Keratinocyte (primary cell): ENCODE measurements at regions not wholly inside any gene's neighbourhood (a gene's known extent, or its start where the extent isn't known, plus 50 kb on each side); places are given as distances from the start of the nearest gene placed in this dataset.

Experiments used
- DNase-seq: peaks from one replicate; pipeline ENCODE4 v3.0.0-alpha.2; 2011; ENCODE audit warnings: low read depth, missing footprints, low spot score
- FAIRE-seq: peaks from 2 replicates; lab custom pipeline; 2011; peaks lifted over from hg19 to GRCh38; lab: Jason Lieb, UNC
- H2AFZ ChIP-seq: 2 replicates; pipeline ENCODE4 v1.6.0; 2012; ENCODE audit warnings: low read length, control low read depth, inconsistent platforms; ENCODE audit not compliant: control insufficient read depth
- H3K27ac ChIP-seq: 2 replicates; pipeline ENCODE4 v1.5.1; 2011; ENCODE audit warnings: low read length; ENCODE audit not compliant: control insufficient read depth, insufficient read depth
- H3K27me3 ChIP-seq: 3 replicates; pipeline ENCODE4 v1.6.0; 2011; ENCODE audit warnings: low read length; ENCODE audit not compliant: control insufficient read depth, insufficient read depth; ENCODE audit errors: extremely low read depth
- H3K36me3 ChIP-seq, 2 experiments: 2 replicates in 1 of 2; 3 replicates in 1 of 2; pipeline ENCODE4 v1.5.1; 2011; ENCODE audit warnings: low read length in 2 of 2, mild to moderate bottlenecking in 1 of 2; ENCODE audit not compliant: control insufficient read depth in 2 of 2, insufficient read depth in 2 of 2; ENCODE audit errors: extremely low read depth in 1 of 2
- H3K4me1 ChIP-seq: 3 replicates; pipeline ENCODE4 v1.5.1; 2011; ENCODE audit warnings: low read length; ENCODE audit not compliant: control insufficient read depth, insufficient read depth; ENCODE audit errors: extremely low read depth
- H3K4me2 ChIP-seq: 3 replicates; pipeline ENCODE4 v1.6.0; 2011; ENCODE audit warnings: low read depth, low read length; ENCODE audit not compliant: control insufficient read depth, insufficient read depth; ENCODE audit errors: extremely low read depth
- H3K4me3 ChIP-seq, 3 experiments: fragments of 200-600 bp in 1 of 3; sonication (generic) in 1 of 3; 2 replicates in 2 of 3; 3 replicates in 1 of 3; pipeline ENCODE4 v1.5.1; 2011 to 2016; ENCODE audit warnings: low read length in 3 of 3, mild to moderate bottlenecking in 3 of 3, control low read depth in 2 of 3, inconsistent platforms in 1 of 3, low read depth in 1 of 3, mixed read lengths in 1 of 3, mixed run types in 1 of 3, moderate library complexity in 1 of 3; ENCODE audit not compliant: control insufficient read depth in 2 of 3, insufficient read depth in 2 of 3; ENCODE audit errors: extremely low read depth in 1 of 3
- H3K79me2 ChIP-seq: 2 replicates; pipeline ENCODE4 v1.6.0; 2012; ENCODE audit warnings: low read length; ENCODE audit not compliant: control insufficient read depth, insufficient read depth
- H3K9ac ChIP-seq: 3 replicates; pipeline ENCODE4 v1.6.0; 2011; ENCODE audit warnings: low read length; ENCODE audit not compliant: control insufficient read depth, insufficient read depth; ENCODE audit errors: extremely low read depth
- H3K9me1 ChIP-seq: 3 replicates; pipeline ENCODE4 v1.6.0; 2011; ENCODE audit warnings: low read length; ENCODE audit not compliant: control insufficient read depth, insufficient read depth; ENCODE audit errors: extremely low read depth
- H3K9me3 ChIP-seq: 2 replicates; pipeline ENCODE4 v1.5.1; 2012; ENCODE audit warnings: low read depth, low read length; ENCODE audit not compliant: control insufficient read depth
- H4K20me1 ChIP-seq: 3 replicates; pipeline ENCODE4 v1.6.0; 2011; ENCODE audit warnings: low read length; ENCODE audit not compliant: control insufficient read depth, insufficient read depth; ENCODE audit errors: extremely low read depth
- CTCF ChIP-seq, 3 experiments: IDR thresholded peaks in 1 of 3; conservative IDR thresholded peaks in 1 of 3; optimal IDR thresholded peaks in 1 of 3; 2 replicates in 2 of 3; 3 replicates in 1 of 3; pipeline versions ENCODE3 to v1.5.1; 2011; ENCODE audit warnings: low read length in 3 of 3, mild to moderate bottlenecking in 3 of 3, moderate library complexity in 2 of 3, control low read depth in 1 of 3, inconsistent platforms in 1 of 3; ENCODE audit not compliant: insufficient read depth in 2 of 3; ENCODE audit errors: extremely low read depth in 1 of 3
- EZH2 ChIP-seq: IDR thresholded peaks from one replicate; pipeline ENCODE4 v1.6.1; 2012; ENCODE audit warnings: inconsistent platforms, mild to moderate bottlenecking, low read length, moderate library complexity
- dilution Hi-C: fragments of 300-500 bp; cut with MboI; formaldehyde crosslinking; loops from one replicate; pipeline ENCODE4 v1.7.0; 2020; ENCODE audit warnings: low sequenced_read_pairs; ENCODE audit not compliant: extremely low pct_ligation_motif_present

- Histone ChIP-seq H3K79me2 (no peaks in the 10 kb centered on the region), H3K36me3 (no peaks in the 10 kb centered on the region), H2AFZ (no peak overlapping the region), H3K9me1 (no peaks in the 10 kb centered on the region), H4K20me1 (no peaks in the 10 kb centered on the region), H3K27ac (no peak overlapping the region), H3K9me3 (no peaks in the 10 kb centered on the region), H3K4me2 (no peak overlapping the region), H3K4me3 (no peak overlapping the region), H3K4me1 (peaks cover 12% of the 10 kb centered on the region), H3K9ac (no peak overlapping the region), H3K27me3 (no peaks in the 10 kb centered on the region)
- FAIRE-seq = no peak
- dilution Hi-C loops = no loop called here
- TF ChIP-seq EZH2 (no peak), CTCF (optimal IDR thresholded peaks at IDR 0.05 in 1 of 3, IDR thresholded peaks at IDR 0.05 in 1 of 3, conservative IDR thresholded peaks at IDR 0.05 in 1 of 3; ENCODE audit: extremely low read depth in 1 of 3, insufficient read depth in 2 of 3, low read length in 3 of 3) (no peak)
- no peak for DNase-seq
Measured at GRCh38 chr2:34545486-34546136, 946.5 kb upstream of the FAM98A start.

GRCh38 chr2:34534761-34535160, 935.7 kb upstream of the FAM98A start:
- no peaks in the 10 kb centered on the region for H3K79me2 ChIP-seq
- no peaks in the 10 kb centered on the region for H4K20me1 ChIP-seq
- no peaks in the 10 kb centered on the region for H3K4me1 ChIP-seq
- FAIRE-seq (no peak), DNase-seq (no peak)
- H3K27ac ChIP-seq = no peak overlapping the region
- TF ChIP-seq EZH2 (no peak), CTCF (optimal IDR thresholded peaks at IDR 0.05 in 1 of 3, IDR thresholded peaks at IDR 0.05 in 1 of 3, conservative IDR thresholded peaks at IDR 0.05 in 1 of 3; ENCODE audit: extremely low read depth in 1 of 3, insufficient read depth in 2 of 3, low read length in 3 of 3) (no peak)
- dilution Hi-C loops = no loop called here
- H3K9me1 ChIP-seq = no peaks in the 10 kb centered on the region
- H3K9ac ChIP-seq = no peak overlapping the region
- H3K4me2 ChIP-seq = no peak overlapping the region
- H3K9me3 ChIP-seq = no peaks in the 10 kb centered on the region
- no peaks in the 10 kb centered on the region for H3K27me3 ChIP-seq
- no peak overlapping the region for H2AFZ ChIP-seq
- H3K36me3 ChIP-seq = no peaks in the 10 kb centered on the region
- no peak overlapping the region for H3K4me3 ChIP-seq
